B cell (primary cell): ENCODE measurements at regions not wholly inside any gene's neighbourhood (a gene's known extent, or its start where the extent isn't known, plus 50 kb on each side); places are given as distances from the start of the nearest gene placed in this dataset.

Experiments used
- CTCF ChIP-seq: fragments of 200-600 bp; IDR thresholded peaks from one replicate; pipeline ENCODE4 v1.8.0; 2022; ENCODE audit warnings: antibody characterized with exemption, mild to moderate bottlenecking
- EZH2 ChIP-seq: IDR thresholded peaks from 2 replicates; pipeline ENCODE4 v1.6.1; 2012; ENCODE audit warnings: borderline replicate concordance, low read depth, mild to moderate bottlenecking, moderate library complexity, low read length; ENCODE audit not compliant: insufficient read depth, poor library complexity, severe bottlenecking

GRCh38 chr13:39810091-39810877 is 154.8 kb downstream of the COG6 start:
- TF ChIP-seq EZH2 (no peak), CTCF (no peak)
